Tibial nerve (tissue), 4 donors: ENCODE measurements at regions not wholly inside any gene's neighbourhood (a gene's known extent, or its start where the extent isn't known, plus 50 kb on each side); places are given as distances from the start of the nearest gene placed in this dataset.

Experiments used
- EP300 ChIP-seq, 2 donors: sonication (generic); formaldehyde crosslinking; IDR thresholded peaks; one replicate each; pipeline ENCODE4 v1.6.1; 2017; ENCODE audit warnings: antibody characterized with exemption in 2 of 2, mild to moderate bottlenecking in 1 of 2
- TF ChIP-seq, protein P1 (sequence below), 5 experiments: fragments of 200-600 bp in 3 of 5; fragments of 450-650 bp in 2 of 5; sonication (generic) in 3 of 5; IDR thresholded peaks; one replicate each; pipeline ENCODE4 v1.5.1; 2016 to 2019; ENCODE audit warnings: antibody characterized with exemption in 5 of 5, mild to moderate bottlenecking in 3 of 5, moderate library complexity in 2 of 5

GRCh38 chr1:82392513-82392912, 591.8 kb downstream of the ADGRL2 start:
- TF ChIP-seq, protein P1, sequence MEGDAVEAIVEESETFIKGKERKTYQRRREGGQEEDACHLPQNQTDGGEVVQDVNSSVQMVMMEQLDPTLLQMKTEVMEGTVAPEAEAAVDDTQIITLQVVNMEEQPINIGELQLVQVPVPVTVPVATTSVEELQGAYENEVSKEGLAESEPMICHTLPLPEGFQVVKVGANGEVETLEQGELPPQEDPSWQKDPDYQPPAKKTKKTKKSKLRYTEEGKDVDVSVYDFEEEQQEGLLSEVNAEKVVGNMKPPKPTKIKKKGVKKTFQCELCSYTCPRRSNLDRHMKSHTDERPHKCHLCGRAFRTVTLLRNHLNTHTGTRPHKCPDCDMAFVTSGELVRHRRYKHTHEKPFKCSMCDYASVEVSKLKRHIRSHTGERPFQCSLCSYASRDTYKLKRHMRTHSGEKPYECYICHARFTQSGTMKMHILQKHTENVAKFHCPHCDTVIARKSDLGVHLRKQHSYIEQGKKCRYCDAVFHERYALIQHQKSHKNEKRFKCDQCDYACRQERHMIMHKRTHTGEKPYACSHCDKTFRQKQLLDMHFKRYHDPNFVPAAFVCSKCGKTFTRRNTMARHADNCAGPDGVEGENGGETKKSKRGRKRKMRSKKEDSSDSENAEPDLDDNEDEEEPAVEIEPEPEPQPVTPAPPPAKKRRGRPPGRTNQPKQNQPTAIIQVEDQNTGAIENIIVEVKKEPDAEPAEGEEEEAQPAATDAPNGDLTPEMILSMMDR (IDR thresholded peaks at IDR 0.05), result no peak
- no peak for TF ChIP-seq EP300 (IDR thresholded peaks at IDR 0.05)
